Kidney (tissue), 13 donors: ENCODE measurements at regions not wholly inside any gene's neighbourhood (a gene's known extent, or its start where the extent isn't known, plus 50 kb on each side); places are given as distances from the start of the nearest gene placed in this dataset.

ENCODE experiments used
- DNase-seq, 5 donors: peaks; one replicate each; pipeline ENCODE4 v3.0.0-alpha.2; 2013 to 2020
- FAIRE-seq: peaks from 2 replicates; lab custom pipeline; 2012; peaks lifted over from hg19 to GRCh38; lab: Jason Lieb, UNC
- H3K27ac ChIP-seq, 2 donors: one replicate each; pipeline ENCODE4 v1.7.0; 2013; ENCODE audit warnings: low read depth in 2 of 2, low read length in 2 of 2, inconsistent platforms in 1 of 2
- H3K27me3 ChIP-seq: one replicate; pipeline ENCODE4 v1.7.1; 2013; ENCODE audit warnings: low read length, inconsistent platforms; ENCODE audit not compliant: control insufficient read depth, insufficient read depth
- H3K36me3 ChIP-seq, 3 donors: one replicate each; pipeline versions ENCODE4 v1.7.0 to v1.7.1; 2013; ENCODE audit warnings: low read length in 3 of 3, control low read depth in 1 of 3, inconsistent platforms in 1 of 3; ENCODE audit not compliant: insufficient read depth in 3 of 3, control insufficient read depth in 2 of 3
- H3K4me1 ChIP-seq, 3 donors: one replicate each; pipeline versions ENCODE4 v1.7.0 to v1.7.1; 2013; ENCODE audit warnings: low read length in 3 of 3, inconsistent platforms in 1 of 3, low read depth in 1 of 3; ENCODE audit not compliant: control insufficient read depth in 2 of 3, insufficient read depth in 2 of 3
- H3K4me3 ChIP-seq, 3 donors: one replicate each; pipeline versions ENCODE4 v1.7.0 to v1.8.1; 2013; ENCODE audit warnings: low read length in 3 of 3, control low read depth in 1 of 3, inconsistent platforms in 1 of 3
- H3K9ac ChIP-seq, 3 donors: one replicate each; pipeline versions ENCODE4 v1.7.0 to v1.7.1; 2013; ENCODE audit warnings: low read length in 3 of 3, control low read depth in 1 of 3, inconsistent platforms in 1 of 3
- H3K9me3 ChIP-seq, 3 donors: one replicate each; pipeline versions ENCODE4 v1.7.0 to v1.7.1; 2013; ENCODE audit warnings: low read length in 3 of 3, control low read depth in 1 of 3, inconsistent platforms in 1 of 3; ENCODE audit not compliant: control insufficient read depth in 2 of 3, insufficient read depth in 1 of 3
- intact Hi-C: fragments of 100-400 bp; cut with DNase I; formaldehyde crosslinking; loops from one replicate; pipeline ENCODE4 v1.11.1; 2022
- TF ChIP-seq, protein P1 (sequence below): IDR thresholded peaks from 3 replicates; pipeline ENCODE4 v1.5.1; 2012; ENCODE audit warnings: mild to moderate bottlenecking, moderate library complexity, borderline replicate concordance; ENCODE audit not compliant: insufficient read depth; ENCODE audit errors: extremely low read depth
- donor health status: control.
- donor health status: control.
- donor health status: control.
- donor health status: control.
- donor health status: control.
- donor health status: DM: yes; HTN: yes; CAD: no.
- donor health status: Normal renal cell carcinoma (clear cell type).

DNA sequence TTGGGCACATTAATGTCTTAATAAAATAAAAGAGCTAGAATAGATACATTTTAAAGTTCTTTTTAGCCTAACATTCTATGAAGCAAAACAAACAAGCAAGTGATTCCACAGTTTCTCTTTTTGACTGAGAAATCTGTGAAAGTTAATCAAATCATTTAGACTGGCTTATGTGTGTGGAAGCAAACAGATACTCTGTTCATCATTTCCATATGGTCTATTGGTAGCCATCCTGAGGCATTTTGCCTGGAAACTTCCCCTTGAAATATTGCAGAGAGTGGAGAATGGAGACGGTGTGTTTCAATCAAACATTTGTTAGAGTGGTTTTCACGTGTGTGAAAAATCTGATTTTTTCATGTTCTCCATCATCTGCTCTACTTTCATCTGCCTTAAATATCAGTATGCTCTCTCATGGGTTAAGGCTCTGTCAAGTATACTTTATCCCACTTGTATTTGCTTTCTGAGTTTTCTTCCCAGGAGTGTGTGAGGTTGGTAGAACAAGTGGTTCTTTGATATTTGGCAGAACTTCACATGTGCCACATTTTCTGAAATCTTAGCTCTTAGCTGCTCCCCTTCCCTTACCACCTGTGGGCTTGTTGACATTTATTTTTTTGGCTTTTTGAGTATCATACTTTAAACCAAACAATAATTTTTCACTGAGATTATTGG, 139.1 kb upstream of the PTGFR start:
- H3K36me3 ChIP-seq = no peaks in the 10 kb centered on the region
- no peaks in the 10 kb centered on the region for H3K4me1 ChIP-seq
- no peak overlapping the region for H3K9ac ChIP-seq
- intact Hi-C loops = no loop called here
- no peaks in the 10 kb centered on the region for H3K27me3 ChIP-seq
- no peaks in the 10 kb centered on the region for H3K9me3 ChIP-seq
- no peak overlapping the region for H3K27ac ChIP-seq
- H3K4me3 ChIP-seq = no peak overlapping the region
- DNase-seq = no peak
- TF ChIP-seq, protein P1, sequence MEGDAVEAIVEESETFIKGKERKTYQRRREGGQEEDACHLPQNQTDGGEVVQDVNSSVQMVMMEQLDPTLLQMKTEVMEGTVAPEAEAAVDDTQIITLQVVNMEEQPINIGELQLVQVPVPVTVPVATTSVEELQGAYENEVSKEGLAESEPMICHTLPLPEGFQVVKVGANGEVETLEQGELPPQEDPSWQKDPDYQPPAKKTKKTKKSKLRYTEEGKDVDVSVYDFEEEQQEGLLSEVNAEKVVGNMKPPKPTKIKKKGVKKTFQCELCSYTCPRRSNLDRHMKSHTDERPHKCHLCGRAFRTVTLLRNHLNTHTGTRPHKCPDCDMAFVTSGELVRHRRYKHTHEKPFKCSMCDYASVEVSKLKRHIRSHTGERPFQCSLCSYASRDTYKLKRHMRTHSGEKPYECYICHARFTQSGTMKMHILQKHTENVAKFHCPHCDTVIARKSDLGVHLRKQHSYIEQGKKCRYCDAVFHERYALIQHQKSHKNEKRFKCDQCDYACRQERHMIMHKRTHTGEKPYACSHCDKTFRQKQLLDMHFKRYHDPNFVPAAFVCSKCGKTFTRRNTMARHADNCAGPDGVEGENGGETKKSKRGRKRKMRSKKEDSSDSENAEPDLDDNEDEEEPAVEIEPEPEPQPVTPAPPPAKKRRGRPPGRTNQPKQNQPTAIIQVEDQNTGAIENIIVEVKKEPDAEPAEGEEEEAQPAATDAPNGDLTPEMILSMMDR = no peak
- FAIRE-seq = no peak

- intact Hi-C loops = no loop called here
- H3K4me1 ChIP-seq = no peaks in the 10 kb centered on the region
- H3K9me3 ChIP-seq = no peaks in the 10 kb centered on the region
- no peaks in the 10 kb centered on the region for H3K27me3 ChIP-seq
- FAIRE-seq (no peak), DNase-seq (no peak)
- TF ChIP-seq, protein P1 = no peak
- no peak overlapping the region for H3K9ac ChIP-seq
- no peaks in the 10 kb centered on the region for H3K36me3 ChIP-seq
- no peak overlapping the region for H3K4me3 ChIP-seq
- H3K27ac ChIP-seq = no peak overlapping the region
These were observed 135.1 kb upstream of the PTGFR start for GRCh38 chr1:78355656-78356055.

DNA sequence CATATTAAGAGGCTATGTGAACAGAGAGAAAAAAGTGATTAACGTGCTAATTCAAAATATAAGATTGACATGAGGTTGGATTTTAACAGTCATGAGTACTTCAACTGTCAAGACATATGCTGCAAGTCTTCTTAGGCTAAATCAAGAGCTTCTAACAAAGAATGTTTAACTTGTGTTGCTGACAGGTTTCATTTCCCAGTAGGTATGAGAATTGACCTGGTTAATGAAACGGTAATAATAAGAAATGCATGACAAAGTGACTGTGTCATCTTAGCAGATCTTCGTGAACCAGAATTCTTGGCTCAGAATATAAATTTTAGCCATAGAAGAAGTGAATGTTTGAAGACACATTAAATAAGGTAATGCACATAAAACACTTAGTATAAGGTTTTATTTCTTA, 132.6 kb upstream of the PTGFR start:
- H3K36me3 ChIP-seq = no peaks in the 10 kb centered on the region
- TF ChIP-seq, protein P1 = no peak
- no peak for DNase-seq
- H3K27ac ChIP-seq = no peak overlapping the region
- H3K4me1 ChIP-seq = no peaks in the 10 kb centered on the region
- no peaks in the 10 kb centered on the region for H3K27me3 ChIP-seq
- H3K9ac ChIP-seq = no peak overlapping the region
- no peak overlapping the region for H3K4me3 ChIP-seq
- H3K9me3 ChIP-seq = no peaks in the 10 kb centered on the region
- intact Hi-C loops = no loop called here
- no peak for FAIRE-seq

DNA sequence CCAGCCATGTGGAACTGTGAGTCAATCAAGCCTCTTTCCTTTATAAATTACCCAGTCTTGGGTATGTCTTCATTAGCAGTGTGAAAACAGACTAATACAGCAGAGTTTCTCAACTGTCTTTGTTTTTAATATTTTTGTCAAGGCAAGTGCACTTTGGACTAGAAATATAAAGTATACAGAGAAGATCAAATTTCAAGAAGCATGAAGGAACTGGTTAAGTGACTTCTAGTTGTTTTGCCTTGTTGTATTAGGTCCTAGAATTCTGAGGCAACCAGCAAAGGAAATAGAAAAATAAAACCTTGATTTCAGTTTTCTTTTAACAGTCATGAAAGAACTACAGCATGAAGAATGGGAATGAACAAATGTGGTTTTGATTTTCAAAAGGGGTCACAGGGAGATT, 131.1 kb upstream of the PTGFR start:
- intact Hi-C loops = no loop called here
- Histone ChIP-seq H3K27ac (no peak overlapping the region), H3K9me3 (no peaks in the 10 kb centered on the region), H3K27me3 (no peaks in the 10 kb centered on the region), H3K9ac (no peak overlapping the region), H3K36me3 (no peaks in the 10 kb centered on the region), H3K4me3 (no peak overlapping the region), H3K4me1 (no peaks in the 10 kb centered on the region)
- DNase-seq (no peak), FAIRE-seq (no peak)
- TF ChIP-seq, protein P1 = no peak
